ENCODE measurements at regions not wholly inside any gene's neighbourhood (a gene's known extent, or its start where the extent isn't known, plus 50 kb on each side); places are given as distances from the start of the nearest gene placed in this dataset.
"Not testable (repeated sequence)": the region's sequence is repeated elsewhere in the genome, so short reads cannot be mapped to it uniquely, and the experiment has no call there.

DNA sequence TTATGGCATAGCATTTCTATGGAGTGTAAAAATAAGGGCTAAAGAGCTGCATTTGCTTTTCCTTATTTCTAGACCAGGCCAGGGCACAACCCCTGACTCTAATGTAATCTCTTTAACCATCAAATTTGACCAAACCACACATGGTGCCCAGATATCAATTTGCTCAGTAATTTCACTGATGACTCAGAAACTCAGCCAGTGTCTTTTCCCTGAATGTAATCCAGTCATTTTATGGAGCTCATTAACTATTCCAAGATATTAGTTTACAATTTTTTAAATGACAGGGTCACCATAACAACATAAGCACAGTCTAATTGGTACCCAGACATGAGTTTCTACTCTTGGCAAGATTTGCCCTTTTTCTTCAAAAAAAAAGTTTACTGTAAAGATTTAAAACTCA lies 270.8 kb upstream of the AGAP1 start:
- no peak for DNase-seq

DNA sequence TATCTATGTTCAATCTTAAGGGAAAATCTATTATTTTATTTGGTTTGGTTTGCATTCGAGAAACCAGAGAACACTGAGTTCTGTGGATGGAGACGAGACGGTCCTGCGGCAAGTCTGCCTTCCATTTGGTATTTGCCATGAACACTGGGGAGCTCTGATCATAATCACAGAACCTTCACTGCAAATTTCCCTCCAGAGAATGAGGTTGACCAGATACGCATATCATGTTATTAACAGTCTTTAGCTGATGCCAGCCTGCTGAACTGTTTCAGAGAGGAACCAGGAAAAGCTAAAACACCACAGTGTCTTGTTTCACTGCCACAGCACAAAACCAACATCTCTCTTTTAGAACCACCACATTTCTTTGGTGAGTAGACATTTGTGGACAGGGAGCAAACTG lies 269.4 kb upstream of the AGAP1 start:
- no peak for DNase-seq

DNA sequence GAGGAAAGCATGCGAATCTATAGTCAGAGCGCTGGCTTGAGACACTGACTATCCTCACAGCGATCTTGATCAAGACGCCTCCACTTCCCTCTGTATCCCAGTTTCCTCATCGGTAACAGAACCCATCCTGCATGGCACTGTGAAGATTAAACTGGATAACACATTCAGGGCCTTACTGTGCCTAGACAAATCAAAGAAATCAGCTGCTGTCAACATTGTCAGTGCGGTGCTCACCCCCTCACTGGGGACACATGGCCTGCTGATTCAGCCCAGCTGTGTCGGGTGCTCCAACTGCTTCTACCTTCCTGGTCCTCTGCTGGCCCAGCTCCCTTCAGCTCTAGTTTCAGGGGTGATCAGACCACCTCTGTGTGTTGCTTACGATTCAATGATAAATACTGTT lies 268.6 kb upstream of the AGAP1 start:
- DNase-seq = no peak

DNA sequence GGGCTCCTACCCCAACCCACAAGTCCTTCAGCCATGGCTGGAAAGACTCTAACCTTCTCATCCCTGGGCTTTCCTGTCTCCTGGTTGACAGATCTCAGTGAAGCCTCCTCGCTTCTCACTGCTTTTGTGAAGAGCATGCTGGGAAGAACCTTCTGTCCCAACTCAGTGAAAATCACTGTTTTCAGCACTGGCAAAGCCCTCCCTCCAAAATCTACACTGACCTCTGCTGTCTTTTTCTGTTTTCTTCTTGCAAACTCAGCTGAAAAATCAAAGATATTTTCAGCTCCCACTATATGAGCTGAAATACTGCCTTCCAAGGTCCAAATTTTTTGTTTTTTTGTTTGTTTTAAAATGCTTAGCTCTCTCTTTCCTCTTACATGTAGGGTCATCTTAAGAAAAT lies 266.3 kb upstream of the AGAP1 start:
- DNase-seq = no peak

DNA sequence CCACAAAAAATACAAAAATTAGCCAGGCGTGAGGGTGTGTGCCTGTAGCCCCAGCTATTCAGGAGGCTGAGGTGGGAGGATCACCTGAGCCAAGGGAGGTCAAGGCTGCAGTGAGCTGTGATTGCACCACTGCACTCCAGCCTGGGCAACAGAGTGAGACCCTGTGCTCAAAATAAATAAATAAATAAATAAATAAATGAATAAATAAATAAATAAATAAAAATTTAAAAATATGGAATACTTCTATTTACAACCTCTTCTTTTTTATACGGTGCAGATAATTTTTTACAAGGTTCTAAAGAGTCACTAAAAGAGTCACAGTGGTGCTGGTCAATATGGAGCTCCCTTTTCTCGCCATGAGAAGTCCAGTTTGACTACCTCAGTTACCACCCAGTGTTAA lies 265.4 kb upstream of the AGAP1 start:
- not testable (repeated sequence) for DNase-seq

DNA sequence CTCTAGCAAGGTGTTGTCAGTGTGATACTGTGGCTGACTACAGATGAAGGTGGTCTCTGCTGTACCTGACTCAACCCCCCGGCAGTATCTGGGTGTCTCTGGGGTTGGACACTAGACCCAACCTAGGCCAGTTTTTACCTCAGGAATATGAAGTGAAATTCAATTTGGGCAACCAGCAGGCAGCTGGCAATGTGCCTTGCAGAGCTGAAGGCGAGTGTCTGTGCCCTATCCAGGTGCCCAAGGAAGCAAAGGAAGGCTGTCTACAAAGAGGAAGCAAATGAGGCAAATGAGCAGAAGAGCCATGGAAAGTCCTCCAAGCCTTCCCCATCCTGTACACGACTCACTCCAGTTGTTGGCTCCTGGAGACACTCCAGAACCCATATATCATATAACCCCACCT lies 264.6 kb upstream of the AGAP1 start:
- no peak for DNase-seq

DNA sequence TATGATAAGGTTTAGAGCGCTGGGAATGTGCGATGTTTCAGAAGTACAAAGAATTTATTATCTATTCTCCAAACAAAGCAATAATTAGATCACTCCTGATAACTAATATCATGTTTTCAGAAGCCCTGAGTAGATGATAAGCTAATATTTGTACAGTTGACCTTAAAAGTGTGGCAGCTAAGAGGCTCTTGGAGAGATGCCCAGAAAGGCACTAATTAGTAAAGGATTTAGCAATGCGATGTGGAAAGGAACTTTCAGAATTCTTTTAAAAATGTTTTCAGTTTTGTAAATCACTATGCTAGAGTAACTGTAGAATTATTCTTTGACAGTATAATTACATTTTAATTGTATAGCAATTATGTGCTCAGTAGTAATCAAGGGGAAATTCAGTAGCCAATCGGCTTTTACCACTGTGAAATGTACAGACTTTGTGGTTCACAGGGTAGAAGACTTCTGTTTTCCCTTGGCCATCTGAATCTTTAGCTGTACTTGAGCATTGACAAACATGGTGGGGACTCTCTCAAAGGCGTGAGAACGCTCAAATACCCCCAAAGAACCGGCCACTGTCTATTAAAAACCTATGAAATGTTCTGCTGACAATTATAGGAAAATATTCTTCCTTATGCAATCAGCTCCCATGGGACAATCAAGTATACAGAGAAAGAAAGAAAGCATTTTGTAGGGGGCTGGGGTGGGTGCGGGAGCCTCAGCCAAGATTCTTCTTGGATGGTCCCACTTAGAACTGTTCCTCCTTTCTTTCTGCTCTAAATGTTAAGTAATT lies 262.8 kb upstream of the AGAP1 start:
- no peak for DNase-seq

DNA sequence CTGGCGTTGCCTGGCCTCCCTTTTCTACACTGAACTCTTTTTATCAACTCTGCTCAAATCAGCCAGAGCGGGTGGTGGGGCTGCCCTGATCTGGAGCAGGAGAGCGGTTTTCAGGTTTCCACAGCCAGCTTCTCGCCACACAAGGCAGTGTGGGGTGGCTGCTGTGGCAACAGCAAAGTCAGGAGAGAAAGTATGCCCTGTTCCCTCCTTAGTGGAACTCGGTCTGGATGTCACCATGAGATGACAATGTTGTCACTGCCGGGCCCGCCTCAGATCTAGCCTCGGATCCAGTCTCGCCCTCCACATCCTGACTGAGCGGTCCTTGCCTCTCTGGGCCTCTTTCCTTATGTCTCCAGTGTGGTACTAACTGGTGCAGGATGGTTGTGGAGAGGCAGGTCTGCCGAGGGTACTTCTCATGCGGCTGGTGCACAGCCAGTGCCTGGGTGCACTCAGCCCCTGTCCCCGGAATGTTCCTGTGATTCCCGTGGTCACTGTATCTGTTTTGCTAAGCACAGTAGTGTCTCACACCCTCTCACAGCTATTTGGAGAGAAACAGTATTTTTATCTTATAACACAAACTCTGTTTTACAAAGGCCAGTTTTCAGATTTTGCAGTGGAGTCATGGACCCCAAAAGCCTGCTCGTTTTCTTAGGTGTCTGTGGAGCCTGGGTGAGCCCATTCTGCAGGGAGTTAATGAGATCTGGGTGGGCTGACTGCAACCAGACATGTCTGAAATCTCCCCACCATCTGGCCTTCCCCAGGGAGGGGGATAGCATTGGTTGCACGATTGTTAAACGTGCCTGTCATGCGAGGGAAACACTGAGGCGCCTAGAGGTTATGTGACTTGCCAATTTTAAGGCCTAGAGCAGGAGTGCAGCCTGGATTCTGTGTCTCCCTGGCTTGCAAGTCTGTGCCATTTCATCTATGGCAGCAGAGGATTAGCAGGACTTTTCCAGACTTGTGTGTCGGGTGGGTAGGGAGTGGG lies 261.1 kb upstream of the AGAP1 start:
- DNase-seq = no peak

DNA sequence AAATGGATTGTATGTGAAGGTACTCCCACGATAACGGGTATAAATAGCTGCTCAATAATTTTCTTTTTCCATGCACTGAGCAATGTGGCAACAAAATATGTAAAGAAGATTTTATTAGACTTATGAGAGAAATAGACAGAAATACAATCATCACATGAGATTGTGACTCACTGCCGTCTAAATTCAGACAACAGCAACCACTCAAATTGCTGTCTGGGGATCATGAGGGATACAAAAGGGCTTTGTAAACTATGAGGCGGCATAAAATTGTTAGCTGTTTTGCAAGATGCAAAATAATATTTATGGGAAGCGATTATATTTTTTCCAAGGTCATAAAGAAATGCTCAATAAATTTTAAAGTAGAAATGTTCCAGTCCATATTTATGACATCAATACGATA lies 259.1 kb upstream of the AGAP1 start:
- no peak for DNase-seq

DNA sequence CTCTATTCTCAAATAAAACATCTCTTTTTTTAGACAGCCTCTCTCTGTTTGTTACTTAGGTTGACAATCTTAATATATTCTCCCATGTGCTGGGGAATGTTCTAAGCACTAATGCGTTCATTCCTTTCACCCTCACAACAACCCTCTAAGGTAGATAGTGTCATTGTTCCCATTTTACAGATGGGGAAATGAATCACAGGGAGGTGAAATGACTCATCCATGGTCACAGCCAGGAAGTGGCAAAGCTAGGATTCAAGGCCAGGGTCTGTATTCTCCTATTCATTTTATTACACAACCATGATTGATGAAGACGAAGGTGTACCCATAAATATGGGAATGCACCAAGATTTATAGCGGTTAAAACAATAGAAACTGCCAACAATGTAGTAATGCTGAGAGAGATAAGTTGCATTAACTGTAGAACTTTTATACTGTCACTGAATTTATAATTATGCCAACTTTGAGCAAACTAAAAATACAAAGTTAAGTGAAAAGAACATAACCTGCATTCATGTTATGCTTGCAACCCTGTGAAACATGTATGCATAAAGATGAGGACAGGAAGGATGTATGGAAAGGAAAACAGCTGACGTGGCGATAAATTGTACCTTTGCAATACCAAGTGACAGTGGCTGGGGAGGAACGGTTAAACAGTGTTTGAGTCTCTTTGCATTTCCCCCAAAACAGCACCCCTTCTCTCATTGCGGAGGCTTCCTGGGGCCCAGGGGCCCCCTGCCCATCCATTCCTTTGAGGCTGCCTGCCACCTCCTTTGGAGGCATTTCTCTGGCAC lies 257.7 kb upstream of the AGAP1 start:
- no peak for DNase-seq

DNA sequence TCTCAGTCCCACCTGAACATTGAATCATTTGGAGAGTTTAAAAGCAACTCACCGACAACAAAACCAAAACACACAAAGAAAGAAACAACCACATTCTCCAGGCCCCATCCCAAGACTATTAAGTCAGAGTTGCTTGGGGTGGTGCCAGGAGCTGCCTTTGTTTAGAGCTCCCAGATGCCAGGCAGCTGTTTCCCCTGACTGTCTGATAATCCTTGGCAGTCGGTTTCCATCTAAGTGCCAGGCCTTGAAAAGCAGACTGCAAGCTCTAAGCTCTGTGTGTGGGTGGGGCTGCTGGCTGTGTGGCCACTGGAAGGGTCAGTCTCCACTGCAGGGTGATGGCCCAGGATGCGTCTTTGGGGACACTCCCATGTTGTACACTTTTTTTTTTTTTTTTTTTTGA lies 255.3 kb upstream of the AGAP1 start:
- DNase-seq = no peak

DNA sequence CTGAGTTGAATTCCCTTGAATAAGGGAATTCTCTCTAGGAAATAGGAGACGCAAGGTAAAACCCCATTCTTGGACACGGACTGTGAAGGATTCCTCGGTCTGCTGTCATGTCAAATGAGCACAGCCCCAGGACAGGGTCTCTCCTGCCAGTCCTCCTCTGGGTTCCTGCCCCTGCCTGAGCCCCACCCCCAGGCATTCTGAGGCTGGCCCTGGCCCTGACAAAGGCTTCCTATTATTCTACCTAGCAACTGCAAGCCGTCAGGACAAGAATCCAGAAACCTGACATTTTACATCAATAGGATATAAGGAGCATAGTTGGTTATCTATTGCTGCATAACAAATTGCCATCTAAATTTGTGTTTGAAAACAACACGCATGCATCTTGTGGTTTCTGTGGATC lies 253.3 kb upstream of the AGAP1 start:
- DNase-seq = no peak

DNA sequence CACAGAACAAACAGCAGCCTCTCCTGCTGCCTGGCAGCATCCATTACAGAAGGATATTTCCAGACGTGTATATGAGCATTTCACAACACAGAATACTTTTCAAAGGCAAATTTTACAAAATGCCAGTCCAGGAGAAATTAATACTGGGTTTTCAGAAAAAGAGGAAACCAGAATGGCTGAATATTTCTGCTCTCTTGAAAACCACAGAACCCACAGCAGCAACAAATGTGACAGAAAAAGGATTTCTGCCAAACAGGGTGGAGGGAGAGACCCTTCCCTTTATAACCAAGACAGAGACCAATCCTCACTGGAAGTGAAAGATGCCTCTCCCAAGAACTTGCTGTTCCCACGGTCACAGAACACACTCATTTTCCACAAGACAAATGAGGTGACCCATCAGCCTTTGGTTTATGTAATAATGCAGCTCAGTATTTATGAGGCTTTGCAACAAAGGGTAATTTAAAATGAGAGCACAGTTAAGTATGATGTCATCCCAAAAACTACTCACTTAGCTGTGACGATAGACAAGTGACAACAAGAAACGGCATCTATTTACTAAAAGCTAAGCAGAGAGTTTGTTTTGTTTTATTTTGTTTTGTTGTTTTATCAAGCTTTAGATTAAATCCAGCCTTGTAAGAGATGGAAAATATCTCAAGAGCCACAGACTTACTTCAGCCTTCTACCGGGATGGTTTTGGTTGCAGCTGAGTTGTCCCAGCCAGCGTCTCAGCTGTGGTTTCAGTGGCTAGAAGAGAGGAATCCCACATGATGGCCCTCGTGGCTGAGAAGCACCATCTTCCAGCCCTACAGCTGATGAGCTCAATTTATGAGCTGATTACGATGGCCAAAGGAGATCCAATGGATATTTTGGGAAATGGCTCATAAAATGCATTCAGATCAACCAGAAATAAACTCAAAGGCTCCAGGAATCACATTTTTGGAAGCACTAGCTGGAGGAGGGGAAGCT lies 249.3 kb upstream of the AGAP1 start:
- DNase-seq = no peak

DNA sequence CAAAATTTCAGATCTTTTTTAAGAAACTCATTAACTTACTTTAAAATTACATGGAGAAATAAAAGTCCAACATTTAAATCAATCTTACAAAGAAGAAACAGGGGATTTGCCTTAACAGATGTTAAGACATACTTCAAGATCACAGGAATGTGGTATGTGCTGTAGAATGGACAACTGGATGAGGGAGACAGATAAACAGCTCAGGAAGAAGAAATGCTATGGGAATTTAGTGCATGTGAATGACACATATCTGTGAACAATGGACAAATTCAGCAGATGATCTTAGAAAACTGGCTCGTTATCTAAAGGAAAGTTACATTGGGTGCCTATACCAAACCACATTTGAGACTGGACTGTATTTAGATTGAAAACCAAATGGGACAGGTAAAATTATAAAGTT lies 246.8 kb upstream of the AGAP1 start:
- no peak for DNase-seq

DNA sequence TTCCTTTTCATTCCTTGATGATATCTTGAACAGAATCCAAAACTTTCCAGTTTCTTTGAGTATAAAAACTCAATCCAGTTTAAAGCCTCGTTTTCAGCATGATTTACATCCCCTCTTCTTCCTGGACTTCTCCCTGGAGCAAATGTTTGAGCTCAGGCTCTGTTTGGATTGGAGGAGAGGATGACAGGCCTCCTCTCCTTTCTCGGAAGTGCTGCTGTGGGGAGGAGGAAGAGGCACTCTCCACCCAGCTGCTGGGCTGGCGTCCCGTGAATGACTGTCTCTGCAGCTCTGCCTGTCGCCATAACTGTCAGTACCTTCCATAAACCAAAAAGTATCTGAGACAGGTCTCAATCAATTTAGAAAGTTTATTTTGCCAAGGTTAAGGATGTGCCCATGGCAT lies 238.2 kb upstream of the AGAP1 start:
- DNase-seq = no peak

DNA sequence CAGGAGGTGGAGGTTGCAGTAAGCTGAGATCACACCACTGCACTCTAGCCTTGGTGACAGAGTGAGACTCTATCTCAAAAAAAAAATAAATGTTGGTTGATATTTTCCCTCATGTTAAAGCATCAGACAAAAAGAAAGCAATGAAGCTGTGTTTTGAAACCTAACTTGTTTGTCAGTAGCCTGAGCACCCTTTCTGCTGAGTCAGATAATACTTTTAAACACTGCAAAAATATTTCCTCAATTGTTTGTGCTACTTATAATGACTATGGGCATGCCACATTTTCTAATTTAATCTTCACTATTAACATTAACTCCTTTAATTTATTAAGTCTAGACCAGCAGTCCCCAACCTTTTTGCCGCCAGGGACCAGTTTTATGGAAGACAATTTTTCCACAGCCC lies 236.3 kb upstream of the AGAP1 start:
- DNase-seq = no peak

DNA sequence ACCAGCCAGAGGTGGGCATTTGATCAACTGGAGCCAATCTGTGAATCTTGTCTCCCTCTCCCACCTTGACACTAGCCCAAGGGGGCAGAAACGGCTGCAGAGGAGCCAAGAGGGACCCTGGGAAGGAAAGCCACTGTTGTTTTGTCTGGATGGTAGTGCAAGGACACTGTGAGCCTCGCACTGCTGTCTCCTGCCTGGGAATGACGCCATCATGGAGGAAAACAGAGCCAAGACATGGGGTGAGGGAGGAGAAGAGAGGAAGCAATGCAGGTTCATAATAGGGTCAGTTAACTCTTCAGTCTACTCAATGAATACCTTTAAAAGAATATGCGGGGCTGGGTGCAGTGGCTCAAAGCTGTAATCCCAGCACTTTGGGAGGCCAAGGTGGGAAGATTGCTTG lies 231.1 kb upstream of the AGAP1 start:
- no peak for DNase-seq

DNA sequence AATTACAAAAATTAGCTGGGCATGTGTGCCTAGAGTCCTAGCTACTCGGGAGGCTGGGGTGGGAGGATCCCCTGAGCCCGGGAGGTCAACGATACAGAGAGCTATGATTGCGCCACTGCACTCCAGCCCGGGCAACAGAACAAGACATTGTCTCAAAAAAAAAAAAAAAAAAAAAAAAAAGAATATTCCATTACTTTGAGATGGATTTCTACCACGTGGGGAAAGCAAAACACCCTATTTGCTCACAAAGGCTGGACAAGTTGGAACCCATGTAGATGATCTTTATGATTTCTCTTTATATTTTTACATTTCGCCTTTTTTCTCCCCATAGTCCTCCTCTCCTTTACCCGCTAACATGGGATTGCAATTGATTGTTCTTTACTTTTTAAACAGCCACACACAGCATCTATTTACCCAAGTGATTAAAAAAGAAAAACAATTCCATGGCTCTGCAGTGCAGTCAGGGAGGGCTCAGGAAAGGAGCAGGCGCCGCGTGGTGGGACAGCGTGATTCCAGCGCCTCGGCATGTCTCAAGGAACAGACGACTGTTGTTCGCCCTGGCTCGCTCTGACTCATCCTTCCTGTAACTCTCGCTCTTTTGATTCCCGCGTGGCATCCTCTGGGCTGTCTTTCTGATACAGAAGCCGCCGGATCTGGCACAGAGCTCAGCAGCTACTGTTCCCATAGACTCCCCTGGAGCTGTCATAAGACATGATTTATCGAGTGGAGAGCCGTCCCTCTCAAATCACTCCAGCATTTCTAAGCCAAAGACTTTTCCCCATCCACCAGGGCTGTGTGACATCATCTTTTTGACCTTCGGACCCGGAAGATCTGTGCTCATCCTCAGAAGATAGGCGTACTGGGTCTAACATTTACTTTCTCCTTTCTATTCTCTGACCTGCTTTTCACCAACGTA lies 230.4 kb upstream of the AGAP1 start:
- DNase-seq = no peak

DNA sequence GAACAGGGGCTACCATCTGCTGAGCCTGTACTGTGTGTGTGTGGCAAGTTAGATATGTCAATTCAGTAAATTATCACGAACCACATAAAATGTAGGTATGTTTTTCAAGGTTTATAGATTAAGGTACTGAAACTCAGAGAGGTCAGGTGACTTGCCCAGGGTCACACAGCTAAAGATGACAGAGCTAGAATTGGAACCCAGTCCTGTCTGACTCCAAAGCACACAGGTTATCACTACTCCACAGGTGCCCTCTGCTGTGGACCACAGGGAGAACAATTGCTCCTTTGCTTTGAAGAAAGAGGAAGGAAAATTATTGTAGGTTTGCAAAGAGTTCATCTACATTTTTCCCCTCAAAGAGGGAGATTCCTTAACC lies 229.7 kb upstream of the AGAP1 start:
- no peak for DNase-seq

DNA sequence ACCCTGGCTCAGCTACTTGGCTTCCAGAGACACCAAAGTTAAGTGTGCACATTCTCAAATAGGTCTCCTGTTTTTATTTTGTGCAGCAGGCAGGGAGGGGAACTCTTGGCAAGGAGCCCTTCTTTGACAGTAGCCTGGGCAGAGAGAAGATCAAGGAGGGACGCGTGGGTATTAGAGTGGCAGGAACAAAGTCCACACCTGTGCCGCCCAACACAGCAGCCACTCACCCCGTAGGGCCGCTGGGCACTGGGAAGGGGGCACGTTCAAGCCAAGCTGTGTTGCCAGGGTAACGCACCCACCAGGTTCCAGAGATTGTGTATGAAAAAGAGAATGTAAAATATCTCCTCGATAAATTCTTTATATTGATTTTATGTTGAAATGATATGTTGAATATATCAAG lies 229.3 kb upstream of the AGAP1 start:
- no peak for DNase-seq

DNA sequence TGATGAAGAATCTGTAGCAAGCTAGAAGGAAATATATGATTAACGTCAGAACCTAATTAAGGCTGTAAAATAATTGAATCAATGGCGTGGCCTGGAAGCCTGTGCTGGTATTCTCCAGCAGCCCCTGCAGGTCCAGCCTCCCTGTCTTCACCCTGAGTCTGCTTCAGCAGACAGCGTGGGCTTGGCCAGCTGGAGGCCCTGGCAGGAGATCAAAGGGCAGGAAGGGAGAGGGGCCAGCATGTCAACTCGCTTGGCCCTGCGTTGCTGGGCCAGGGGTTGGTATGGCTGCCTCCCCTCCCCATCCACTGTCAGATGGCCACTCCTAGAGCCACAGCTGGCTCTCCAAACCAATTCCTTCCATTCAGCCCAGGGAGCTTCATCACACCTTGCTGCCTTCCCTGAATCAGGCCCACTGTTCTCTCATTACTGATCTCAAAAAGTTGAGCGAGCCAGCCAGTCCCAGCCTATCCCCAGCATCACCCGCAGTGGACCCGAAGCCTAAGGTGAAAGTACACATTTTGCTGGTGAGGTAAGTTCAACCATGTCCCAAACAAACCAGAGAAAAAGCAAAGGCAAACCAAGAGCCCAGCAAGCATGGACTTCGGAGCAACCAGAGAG lies 228.4 kb upstream of the AGAP1 start:
- no peak for DNase-seq
